Smooth muscle cell (in vitro differentiated cells): ENCODE measurements at regions not wholly inside any gene's neighbourhood (a gene's known extent, or its start where the extent isn't known, plus 50 kb on each side); places are given as distances from the start of the nearest gene placed in this dataset.

Source experiments
- DNase-seq: peaks from one replicate; lab custom pipeline; 2025; ENCODE audit not compliant: unreplicated experiment; lab: John Stamatoyannopoulos, UW
- H2AFZ ChIP-seq: fragments of 200-600 bp; sonication (generic); 2 replicates; pipeline ENCODE4 v1.6.0; 2016; ENCODE audit warnings: antibody characterized with exemption, low read depth, mild to moderate bottlenecking
- H3F3A ChIP-seq: fragments of 200-600 bp; sonication (generic); 2 replicates; pipeline ENCODE4 v1.6.0; 2017; ENCODE audit warnings: antibody characterized with exemption, low read depth
- H3K27ac ChIP-seq: fragments of 200-600 bp; sonication (generic); 2 replicates; pipeline ENCODE4 v1.5.1; 2016; ENCODE audit warnings: low read depth, mild to moderate bottlenecking
- H3K27me3 ChIP-seq: fragments of 200-600 bp; sonication (generic); 2 replicates; pipeline ENCODE4 v1.6.1; 2016; ENCODE audit warnings: low read depth, mild to moderate bottlenecking
- H3K36me3 ChIP-seq: fragments of 200-600 bp; sonication (generic); 2 replicates; pipeline ENCODE4 v1.5.1; 2016; ENCODE audit warnings: low read depth
- H3K4me1 ChIP-seq: fragments of 200-600 bp; sonication (generic); 2 replicates; pipeline ENCODE4 v1.5.1; 2016; ENCODE audit warnings: low read depth
- H3K4me2 ChIP-seq: fragments of 200-600 bp; sonication (generic); 2 replicates; pipeline ENCODE4 v1.6.0; 2016; ENCODE audit warnings: mild to moderate bottlenecking
- H3K4me3 ChIP-seq: fragments of 200-600 bp; sonication (generic); 2 replicates; pipeline ENCODE4 v1.5.1; 2016; ENCODE audit warnings: mild to moderate bottlenecking
- H3K79me2 ChIP-seq: fragments of 200-600 bp; sonication (generic); 2 replicates; pipeline ENCODE4 v1.6.0; 2016; ENCODE audit warnings: low read depth, mild to moderate bottlenecking
- H3K9ac ChIP-seq: fragments of 200-600 bp; sonication (generic); 2 replicates; pipeline ENCODE4 v1.6.0; 2016; ENCODE audit warnings: low read depth
- H3K9me3 ChIP-seq: fragments of 200-600 bp; sonication (generic); replicated peaks from 2 replicates; pipeline ENCODE4 v1.5.1; 2016; ENCODE audit warnings: low read depth
- H4K20me1 ChIP-seq: fragments of 200-600 bp; sonication (generic); 2 replicates; pipeline ENCODE4 v1.6.0; 2016; ENCODE audit warnings: low read depth
- CTCF ChIP-seq: fragments of 200-600 bp; sonication (generic); IDR thresholded peaks from 2 replicates; pipeline ENCODE4 v1.5.1; 2017; ENCODE audit warnings: borderline replicate concordance, mild to moderate bottlenecking, antibody characterized with exemption; ENCODE audit not compliant: insufficient read depth, poor library complexity, severe bottlenecking
- WGBS: methylation state at CpG from one replicate; pipeline ENCODE4 v1.1.7; 2016; ENCODE audit warnings: low lambda C conversion rate; 5-methylcytosine and 5-hydroxymethylcytosine counted together

- Histone ChIP-seq H3K4me1 (peaks cover 54% of the 10 kb centered on the region), H3K36me3 (no peaks in the 10 kb centered on the region), H2AFZ (no peak overlapping the region), H3K9ac (no peak overlapping the region), H3K27me3 (no peaks in the 10 kb centered on the region), H3K4me3 (no peak overlapping the region), H3F3A (no peaks in the 10 kb centered on the region), H3K4me2 (peak overlapping the region; percentile 49), H4K20me1 (no peaks in the 10 kb centered on the region), H3K9me3 (no peaks in the 10 kb centered on the region), H3K27ac (no peak overlapping the region), H3K79me2 (no peaks in the 10 kb centered on the region)
- TF ChIP-seq CTCF, result no peak
- WGBS, result 47% methylated on average over 12 of the region's 12 CpGs
- no peak for DNase-seq
These were observed 1040.1 kb upstream of the NR2F2 start for GRCh38 chr15:95290176-95290974.

GRCh38 chr15:95291898-95292472, 1038.5 kb upstream of the NR2F2 start:
- Histone ChIP-seq H3K4me1 (peaks cover 42% of the 10 kb centered on the region), H3K27ac (no peak overlapping the region), H3K9ac (no peak overlapping the region), H3K36me3 (no peaks in the 10 kb centered on the region), H3K4me2 (no peak overlapping the region), H3F3A (no peaks in the 10 kb centered on the region), H3K4me3 (no peak overlapping the region), H2AFZ (no peak overlapping the region), H3K9me3 (no peaks in the 10 kb centered on the region), H3K79me2 (no peaks in the 10 kb centered on the region), H4K20me1 (no peaks in the 10 kb centered on the region), H3K27me3 (no peaks in the 10 kb centered on the region)
- TF ChIP-seq CTCF, result peak; percentile 70
- 53% methylated on average over 3 of the region's 3 CpGs for WGBS
- DNase-seq, result no peak

- Histone ChIP-seq H3K36me3 (no peaks in the 10 kb centered on the region), H4K20me1 (no peaks in the 10 kb centered on the region), H3F3A (no peaks in the 10 kb centered on the region), H3K9me3 (no peaks in the 10 kb centered on the region), H3K9ac (no peak overlapping the region), H3K4me3 (no peak overlapping the region), H3K27me3 (no peaks in the 10 kb centered on the region), H2AFZ (no peak overlapping the region), H3K4me1 (peaks cover 37% of the 10 kb centered on the region), H3K79me2 (no peaks in the 10 kb centered on the region), H3K4me2 (no peak overlapping the region), H3K27ac (no peak overlapping the region)
- TF ChIP-seq CTCF, result no peak
- 84% methylated on average over 6 of the region's 6 CpGs for WGBS
- DNase-seq, result no peak
These were observed 1037.6 kb upstream of the NR2F2 start for GRCh38 chr15:95292785-95293450.
